A673 (cell line): ENCODE measurements at regions not wholly inside any gene's neighbourhood (a gene's known extent, or its start where the extent isn't known, plus 50 kb on each side); places are given as distances from the start of the nearest gene placed in this dataset.

Source experiments
- BruUV-seq: library from RNA; stranded (reverse); fragments of 400-500 nt; replicated peaks from 2 replicates; lab custom pipeline; 2021; lab: Mats Ljungman, UMichigan
- CTCF ChIA-PET: fragments of 300-600 bp; sonication (Branson Sonifier 250); formaldehyde crosslinking; loops from one replicate; lab custom pipeline; 2022; ENCODE audit warnings: antibody characterized with exemption; lab: Charles Lee
- POLR2A ChIA-PET: fragments of 300-600 bp; sonication (Branson Sonifier 250); formaldehyde crosslinking; loops from one replicate; lab custom pipeline; 2022; ENCODE audit warnings: antibody characterized with exemption; ENCODE audit not compliant: low non-redundant PET; lab: Charles Lee
- DNase-seq: peaks from one replicate; pipeline ENCODE4 v3.0.0-alpha.2; 2015; ENCODE audit warnings: low spot score
- H3K27ac ChIP-seq: fragments of 200-600 bp; sonication (generic); 2 replicates; pipeline ENCODE4 v1.5.1; 2016; ENCODE audit warnings: mixed run types, low read depth, mild to moderate bottlenecking, mixed read lengths, antibody characterized with exemption, low read length; ENCODE audit not compliant: poor library complexity, severe bottlenecking
- H3K27me3 ChIP-seq: fragments of 200-600 bp; sonication (generic); replicated peaks from 2 replicates; pipeline ENCODE4 v1.6.1; 2017; ENCODE audit warnings: mixed run types, low read depth, mild to moderate bottlenecking, mixed read lengths, antibody characterized with exemption, low read length; ENCODE audit not compliant: insufficient read depth, poor library complexity
- H3K36me3 ChIP-seq: fragments of 200-600 bp; sonication (generic); 2 replicates; pipeline ENCODE4 v1.6.1; 2016; ENCODE audit warnings: mixed run types, mild to moderate bottlenecking, mixed read lengths, antibody characterized with exemption, low read length; ENCODE audit not compliant: insufficient read depth, poor library complexity, severe bottlenecking
- H3K4me1 ChIP-seq: fragments of 200-600 bp; sonication (generic); 2 replicates; pipeline ENCODE4 v1.6.1; 2017; ENCODE audit warnings: mixed run types, mild to moderate bottlenecking, mixed read lengths, antibody characterized with exemption, low read length; ENCODE audit not compliant: insufficient read depth, poor library complexity, severe bottlenecking
- H3K4me3 ChIP-seq: fragments of 200-600 bp; sonication (generic); 2 replicates; pipeline ENCODE4 v1.5.1; 2016; ENCODE audit warnings: low read depth, mixed run types, mild to moderate bottlenecking, mixed read lengths, low read length; ENCODE audit not compliant: poor library complexity, severe bottlenecking
- H3K9me3 ChIP-seq: fragments of 200-600 bp; sonication (generic); 2 replicates; pipeline ENCODE4 v1.6.1; 2016; ENCODE audit warnings: mixed run types, low read depth, mild to moderate bottlenecking, mixed read lengths, antibody characterized with exemption, low read length; ENCODE audit not compliant: poor library complexity, severe bottlenecking
- EZH2 ChIP-seq: fragments of 200-600 bp; sonication (generic); IDR thresholded peaks from 2 replicates; pipeline ENCODE4 v1.6.1; 2017; ENCODE audit warnings: borderline replicate concordance, low read depth, mild to moderate bottlenecking, mixed read lengths, antibody characterized with exemption, low read length; ENCODE audit not compliant: poor library complexity, severe bottlenecking
- intact Hi-C: fragments of 100-400 bp; cut with micrococcal nuclease; formaldehyde crosslinking; loops from one replicate; pipeline ENCODE4 v1.10.0; 2022; ENCODE audit not compliant: unreplicated experiment
- TF ChIP-seq, protein P1 (sequence below): fragments of 300-800, 200-600 bp; sonication (generic); conservative IDR thresholded peaks from 2 replicates; pipeline ENCODE4 v1.5.1; 2017; ENCODE audit warnings: low read depth, mild to moderate bottlenecking, antibody characterized with exemption, low read length, moderate library complexity, mixed read lengths

DNA sequence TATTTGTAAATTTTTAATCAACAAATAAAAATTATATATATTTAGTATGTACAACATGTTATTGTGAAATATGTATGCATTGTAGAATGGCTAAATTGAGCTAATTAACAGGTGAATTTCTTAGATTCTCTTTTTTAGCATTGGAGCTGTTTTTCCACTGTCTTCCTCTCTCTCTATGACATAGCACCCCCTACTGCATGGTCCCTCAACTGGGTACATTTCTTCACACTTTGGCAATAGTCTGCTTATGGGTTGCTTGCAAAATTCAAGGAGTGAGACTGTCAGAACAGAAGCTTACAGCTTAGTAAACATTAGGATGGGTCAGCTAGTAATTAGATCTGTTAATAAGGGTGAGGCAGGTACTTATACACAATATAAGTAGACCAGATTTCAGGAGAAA is 658.5 kb upstream of the MGAT4C start:
- H3K9me3 ChIP-seq = peaks cover 3% of the 10 kb centered on the region
- POLR2A ChIA-PET = no interaction called here
- TF ChIP-seq, protein P1, sequence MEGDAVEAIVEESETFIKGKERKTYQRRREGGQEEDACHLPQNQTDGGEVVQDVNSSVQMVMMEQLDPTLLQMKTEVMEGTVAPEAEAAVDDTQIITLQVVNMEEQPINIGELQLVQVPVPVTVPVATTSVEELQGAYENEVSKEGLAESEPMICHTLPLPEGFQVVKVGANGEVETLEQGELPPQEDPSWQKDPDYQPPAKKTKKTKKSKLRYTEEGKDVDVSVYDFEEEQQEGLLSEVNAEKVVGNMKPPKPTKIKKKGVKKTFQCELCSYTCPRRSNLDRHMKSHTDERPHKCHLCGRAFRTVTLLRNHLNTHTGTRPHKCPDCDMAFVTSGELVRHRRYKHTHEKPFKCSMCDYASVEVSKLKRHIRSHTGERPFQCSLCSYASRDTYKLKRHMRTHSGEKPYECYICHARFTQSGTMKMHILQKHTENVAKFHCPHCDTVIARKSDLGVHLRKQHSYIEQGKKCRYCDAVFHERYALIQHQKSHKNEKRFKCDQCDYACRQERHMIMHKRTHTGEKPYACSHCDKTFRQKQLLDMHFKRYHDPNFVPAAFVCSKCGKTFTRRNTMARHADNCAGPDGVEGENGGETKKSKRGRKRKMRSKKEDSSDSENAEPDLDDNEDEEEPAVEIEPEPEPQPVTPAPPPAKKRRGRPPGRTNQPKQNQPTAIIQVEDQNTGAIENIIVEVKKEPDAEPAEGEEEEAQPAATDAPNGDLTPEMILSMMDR = peak; percentile 67
- TF ChIP-seq EZH2 = no peak
- no peak overlapping the region for H3K4me3 ChIP-seq
- peak; percentile 62 for DNase-seq
- intact Hi-C loops = loop anchor here (10.0 kb wide), 3 partner anchors 650 to 990 kb away; no protein-coding TSS in a partner anchor
- CTCF ChIA-PET = interaction anchor here (0.6 kb wide), 2 partner anchors 9 to 799 kb away, joined by 3 to 4 read pairs; no protein-coding TSS in a partner anchor
- no peaks in the 10 kb centered on the region for H3K36me3 ChIP-seq
- no peaks in the 10 kb centered on the region for H3K27me3 ChIP-seq
- H3K4me1 ChIP-seq = no peaks in the 10 kb centered on the region
- BruUV-seq = no TSS peak
- no peak overlapping the region for H3K27ac ChIP-seq

DNA sequence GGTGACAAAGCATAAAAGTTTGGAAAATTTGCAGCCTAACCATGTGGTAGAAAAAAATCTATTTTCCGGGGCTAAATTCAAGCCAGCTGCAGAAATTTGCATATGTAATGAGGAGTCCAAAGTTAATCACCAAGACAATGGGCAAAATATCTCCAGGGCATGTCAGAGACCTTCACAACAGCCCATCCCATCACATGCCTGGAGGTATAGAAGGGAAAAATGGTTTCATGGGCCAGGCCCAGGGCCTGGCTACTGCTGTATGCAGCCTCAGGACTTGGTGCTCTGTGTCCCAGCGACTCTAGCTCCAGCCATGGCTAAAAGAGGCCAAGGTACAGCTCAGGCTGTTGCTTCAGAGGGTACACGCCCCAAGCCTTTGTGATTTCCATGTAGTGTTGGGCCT is 655.8 kb upstream of the MGAT4C start:
- no peak for DNase-seq
- ChIA-PET CTCF (no interaction called here), POLR2A (no interaction called here)
- Histone ChIP-seq H3K4me1 (no peaks in the 10 kb centered on the region), H3K27ac (no peak overlapping the region), H3K36me3 (no peaks in the 10 kb centered on the region), H3K27me3 (no peaks in the 10 kb centered on the region), H3K9me3 (peaks cover 3% of the 10 kb centered on the region), H3K4me3 (no peak overlapping the region)
- intact Hi-C loops = loop anchor here (10.0 kb wide), 3 partner anchors 647 to 987 kb away; no protein-coding TSS in a partner anchor
- no TSS peak for BruUV-seq
- TF ChIP-seq EZH2 = no peak
- TF ChIP-seq, protein P1 = no peak

DNA sequence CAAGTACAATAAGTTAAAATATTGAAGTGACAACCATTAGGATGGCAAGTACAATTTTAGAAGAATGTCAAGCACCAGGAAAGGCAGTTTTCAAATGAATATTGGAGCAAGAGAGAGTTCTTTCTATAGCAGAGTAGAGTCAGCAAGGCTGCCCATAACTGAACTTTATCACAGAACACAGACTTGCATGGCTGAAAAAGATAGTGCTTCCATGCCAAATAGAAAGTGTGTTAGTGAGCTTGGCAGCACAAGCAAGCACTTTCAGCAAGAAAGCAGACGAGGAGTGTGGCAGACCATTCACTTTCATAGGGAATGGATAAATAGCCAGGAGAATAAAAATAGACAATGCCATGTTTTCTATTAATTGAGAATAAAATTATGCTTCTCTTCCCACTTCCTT is 647.0 kb upstream of the MGAT4C start:
- Histone ChIP-seq H3K36me3 (no peaks in the 10 kb centered on the region), H3K9me3 (no peaks in the 10 kb centered on the region), H3K4me1 (no peaks in the 10 kb centered on the region), H3K27me3 (no peaks in the 10 kb centered on the region), H3K4me3 (no peak overlapping the region), H3K27ac (no peak overlapping the region)
- intact Hi-C loops = no loop called here
- ChIA-PET CTCF (no interaction called here), POLR2A (no interaction called here)
- no peak for TF ChIP-seq EZH2
- TF ChIP-seq, protein P1 = no peak
- no TSS peak for BruUV-seq
- no peak for DNase-seq
